ENCODE measurements at regions not wholly inside any gene's neighbourhood (a gene's known extent, or its start where the extent isn't known, plus 50 kb on each side); places are given as distances from the start of the nearest gene placed in this dataset.

GRCh38 chr2:58764338-58765104 lies 523.4 kb upstream of the FANCL start:
- no peak overlapping the region for H3K4ac ChIP-seq (replicated peaks; ENCODE audit: insufficient read length, low read depth, low read length)
- 0 out of 2 replicates have a peak overlapping the region, but pooled peaks have one; percentile 46 for H2AFZ ChIP-seq (ENCODE audit: low read length)
- no peaks in the 10 kb centered on the region for H3K79me2 ChIP-seq (ENCODE audit: control insufficient read depth in 1 of 2, insufficient read depth in 2 of 2, low read length in 2 of 2)
- WGBS, 2 experiments (ENCODE audit: extremely low coverage in 1 of 2, insufficient coverage in 1 of 2, insufficient read length in 1 of 2, insufficient replicate concordance in 2 of 2, low coverage in 1 of 2, low lambda C conversion rate in 2 of 2, missing lambda C conversion rate in 1 of 2) = 73% methylated on average over 4 of the region's 4 CpGs; no CpG with 5 or more reads in 1 of the 2 experiments
- no peaks in the 10 kb centered on the region for H3K27me3 ChIP-seq (replicated peaks in 1 of 4; ENCODE audit: control insufficient read depth in 3 of 4, extremely low read depth in 1 of 4, insufficient read depth in 3 of 4, low read length in 3 of 4)
- H3K4me3 ChIP-seq (ENCODE audit: extremely low read depth in 1 of 4, insufficient read depth in 2 of 4, low read depth in 3 of 4, low read length in 4 of 4) = no peak overlapping the region
- no peak overlapping the region for H2BK20ac ChIP-seq (ENCODE audit: low read length)
- no peak overlapping the region for H3K4me2 ChIP-seq (ENCODE audit: insufficient read depth in 1 of 2, low read depth in 2 of 2, low read length in 2 of 2)
- H3K23ac ChIP-seq (ENCODE audit: insufficient read length) = no peak overlapping the region
- DNase-seq (ENCODE audit: low read depth in 1 of 2, low spot score in 2 of 2) (no peak), FAIRE-seq (no peak)
- H3K27ac ChIP-seq (ENCODE audit: low read depth, low read length) = no peak overlapping the region
- no peak overlapping the region for H3K14ac ChIP-seq (ENCODE audit: insufficient read length)
- no peaks in the 10 kb centered on the region for H3K79me1 ChIP-seq (ENCODE audit: low read depth, low read length)
- no peaks in the 10 kb centered on the region for H4K20me1 ChIP-seq (replicated peaks in 1 of 2; ENCODE audit: control insufficient read depth in 1 of 2, insufficient read depth in 2 of 2, low read length in 2 of 2)
- H2BK120ac ChIP-seq (replicated peaks; ENCODE audit: low read depth, low read length) = no peak overlapping the region
- no peak overlapping the region for H2AK5ac ChIP-seq (ENCODE audit: low read depth, low read length)
- no peak overlapping the region for H2BK15ac ChIP-seq (ENCODE audit: low read length)
- ChIA-PET CTCF (ENCODE audit: partially characterized antibody) (interaction anchor here (0.5 to 3.7 kb wide), 7 partner anchors 101 to 609 kb away, joined by 3 to 18 read pairs (median 3); no protein-coding TSS in a partner anchor), POLR2A (ENCODE audit: partially characterized antibody) (interaction anchor here (0.6 kb wide), 1 partner anchor 44 kb away, joined by 3 read pairs; no protein-coding TSS in a partner anchor)
- H4K5ac ChIP-seq (ENCODE audit: insufficient read length, low read depth, low read length) = no peak overlapping the region
- H3K56ac ChIP-seq (replicated peaks; ENCODE audit: insufficient read length, low read depth, low read length) = no peak overlapping the region
- no peaks in the 10 kb centered on the region for H3K9me3 ChIP-seq (ENCODE audit: insufficient read depth in 2 of 2, low read depth in 1 of 2, low read length in 1 of 2)
- no peak overlapping the region for H3K18ac ChIP-seq (ENCODE audit: extremely low read depth, low read length)
- H4K8ac ChIP-seq (ENCODE audit: extremely low read depth, insufficient read depth, low read length) = no peak overlapping the region
- H2BK12ac ChIP-seq (ENCODE audit: low read depth, low read length) = no peak overlapping the region
- no peak for TF ChIP-seq POLR2AphosphoS5 (IDR thresholded peaks at IDR 0.05; ENCODE audit: low read depth, low read length)
- TF ChIP-seq RBBP5 (IDR thresholded peaks at IDR 0.05; ENCODE audit: borderline replicate concordance, low read depth, low read length) = no peak
- TF ChIP-seq NANOG (IDR thresholded peaks at IDR 0.05; ENCODE audit: insufficient read depth, low read depth, low read length, poor library complexity, severe bottlenecking) = no peak
- H3K36me3 ChIP-seq (ENCODE audit: control insufficient read depth in 2 of 4, insufficient read depth in 4 of 4, low read length in 3 of 4) = no peaks in the 10 kb centered on the region
- peaks cover 0 to 12% (median 5%) of the 10 kb centered on the region in 4 experiments; a peak in 3 of 7 replicates for H3K4me1 ChIP-seq (replicated peaks in 1 of 4; ENCODE audit: control insufficient read depth in 3 of 4, insufficient read depth in 4 of 4, low read length in 3 of 4)
- H2BK5ac ChIP-seq (ENCODE audit: low read depth, low read length) = no peak overlapping the region
- no peak overlapping the region for H4K91ac ChIP-seq (replicated peaks; ENCODE audit: insufficient read length, low read length)
- no peaks in the 10 kb centered on the region for H3K23me2 ChIP-seq (ENCODE audit: low read depth, low read length)
- H3K9ac ChIP-seq (replicated peaks in 1 of 4; ENCODE audit: extremely low read depth in 1 of 4, low read depth in 3 of 4, low read length in 3 of 4) = no peak overlapping the region
